ENCODE measurements at regions not wholly inside any gene's neighbourhood (a gene's known extent, or its start where the extent isn't known, plus 50 kb on each side); places are given as distances from the start of the nearest gene placed in this dataset.

GRCh38 chr5:114949756-114950155, 220.0 kb downstream of the TRIM36 start:
- Mint-ChIP-seq H3K27ac (no peak overlapping the region), H3K27me3 (ENCODE audit: low read depth) (no peaks in the 10 kb centered on the region), H3K4me3 (no peak overlapping the region), H3K4me1 (no peaks in the 10 kb centered on the region), H3K9me3 (peaks cover 3% of the 10 kb centered on the region), H3K36me3 (ENCODE audit: low read depth) (no peaks in the 10 kb centered on the region)
- TF ChIP-seq, protein P1, sequence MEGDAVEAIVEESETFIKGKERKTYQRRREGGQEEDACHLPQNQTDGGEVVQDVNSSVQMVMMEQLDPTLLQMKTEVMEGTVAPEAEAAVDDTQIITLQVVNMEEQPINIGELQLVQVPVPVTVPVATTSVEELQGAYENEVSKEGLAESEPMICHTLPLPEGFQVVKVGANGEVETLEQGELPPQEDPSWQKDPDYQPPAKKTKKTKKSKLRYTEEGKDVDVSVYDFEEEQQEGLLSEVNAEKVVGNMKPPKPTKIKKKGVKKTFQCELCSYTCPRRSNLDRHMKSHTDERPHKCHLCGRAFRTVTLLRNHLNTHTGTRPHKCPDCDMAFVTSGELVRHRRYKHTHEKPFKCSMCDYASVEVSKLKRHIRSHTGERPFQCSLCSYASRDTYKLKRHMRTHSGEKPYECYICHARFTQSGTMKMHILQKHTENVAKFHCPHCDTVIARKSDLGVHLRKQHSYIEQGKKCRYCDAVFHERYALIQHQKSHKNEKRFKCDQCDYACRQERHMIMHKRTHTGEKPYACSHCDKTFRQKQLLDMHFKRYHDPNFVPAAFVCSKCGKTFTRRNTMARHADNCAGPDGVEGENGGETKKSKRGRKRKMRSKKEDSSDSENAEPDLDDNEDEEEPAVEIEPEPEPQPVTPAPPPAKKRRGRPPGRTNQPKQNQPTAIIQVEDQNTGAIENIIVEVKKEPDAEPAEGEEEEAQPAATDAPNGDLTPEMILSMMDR (IDR thresholded peaks at IDR 0.05; ENCODE audit: unreplicated experiment in 3 of 3): no peak

DNA sequence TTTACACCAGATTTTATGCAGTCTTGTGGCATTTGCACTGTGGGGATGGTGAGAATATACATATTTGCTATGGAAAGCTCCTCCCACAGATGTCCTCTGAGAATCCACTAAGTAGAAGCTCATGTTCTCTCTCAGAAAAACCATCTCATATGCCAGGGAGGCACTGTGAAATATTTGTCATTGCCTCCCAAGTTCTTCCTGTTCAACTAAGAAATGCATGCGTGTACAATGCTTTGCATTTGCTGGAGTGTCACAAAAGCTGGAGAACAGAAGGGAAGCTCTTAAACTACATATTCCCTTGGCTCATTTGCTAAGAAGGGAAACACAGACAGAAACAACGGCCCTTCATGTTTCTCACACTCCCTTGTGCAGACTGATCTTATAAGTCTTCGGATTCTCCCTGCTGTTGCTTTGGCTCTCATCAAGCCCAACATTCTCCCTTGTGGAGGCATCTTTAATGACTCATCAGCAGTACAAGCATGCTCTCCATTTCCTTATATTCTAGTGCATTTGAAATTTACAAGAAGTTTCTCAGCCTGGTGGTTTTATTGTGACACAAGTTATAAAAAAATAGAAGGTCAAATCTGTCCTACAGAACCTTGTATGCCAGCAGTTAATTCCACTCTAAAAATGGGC, 220.6 kb downstream of the TRIM36 start:
- H3K4me1 Mint-ChIP-seq: no peaks in the 10 kb centered on the region
- no peak overlapping the region for H3K27ac Mint-ChIP-seq
- no peaks in the 10 kb centered on the region for H3K9me3 Mint-ChIP-seq
- TF ChIP-seq, protein P1 (IDR thresholded peaks at IDR 0.05; ENCODE audit: unreplicated experiment in 3 of 3): no peak
- H3K4me3 Mint-ChIP-seq: no peak overlapping the region
- H3K27me3 Mint-ChIP-seq (ENCODE audit: low read depth): no peaks in the 10 kb centered on the region
- no peaks in the 10 kb centered on the region for H3K36me3 Mint-ChIP-seq (ENCODE audit: low read depth)

DNA sequence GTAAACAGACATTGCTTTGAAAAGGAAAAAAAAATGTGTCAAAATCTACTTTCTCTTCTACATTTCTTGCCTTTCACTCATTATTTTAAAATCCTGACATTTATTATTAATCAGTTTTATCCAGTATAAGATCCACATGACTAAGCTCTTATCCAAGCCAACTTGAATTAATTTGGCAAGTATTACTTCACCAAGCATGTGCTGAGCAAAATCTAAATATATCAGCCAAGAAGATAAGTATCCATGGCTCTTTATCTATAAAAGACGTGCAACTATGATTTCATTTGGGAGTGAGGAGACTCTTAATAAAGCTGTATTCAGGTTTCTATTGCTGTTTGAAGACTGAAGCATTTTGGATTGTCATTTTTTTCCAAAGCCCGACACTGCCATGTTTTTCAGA, 221.3 kb downstream of the TRIM36 start:
- Mint-ChIP-seq H3K36me3 (ENCODE audit: low read depth) (no peaks in the 10 kb centered on the region), H3K4me3 (no peak overlapping the region), H3K9me3 (peaks cover 2% of the 10 kb centered on the region), H3K4me1 (no peaks in the 10 kb centered on the region), H3K27me3 (ENCODE audit: low read depth) (no peaks in the 10 kb centered on the region), H3K27ac (no peak overlapping the region)
- TF ChIP-seq, protein P1 (IDR thresholded peaks at IDR 0.05; ENCODE audit: unreplicated experiment in 3 of 3): no peak

GRCh38 chr5:114940709-114941108, 229.0 kb downstream of the TRIM36 start:
- no peaks in the 10 kb centered on the region for H3K4me1 Mint-ChIP-seq
- H3K4me3 Mint-ChIP-seq: no peak overlapping the region
- H3K27ac Mint-ChIP-seq: no peak overlapping the region
- peaks cover 50% of the 10 kb centered on the region for H3K9me3 Mint-ChIP-seq
- TF ChIP-seq, protein P1 (IDR thresholded peaks at IDR 0.05; ENCODE audit: unreplicated experiment in 3 of 3): no peak
- H3K36me3 Mint-ChIP-seq (ENCODE audit: low read depth): no peaks in the 10 kb centered on the region
- H3K27me3 Mint-ChIP-seq (ENCODE audit: low read depth): no peaks in the 10 kb centered on the region

GRCh38 chr5:114935490-114935889, 234.2 kb downstream of the TRIM36 start:
- TF ChIP-seq, protein P1 (IDR thresholded peaks at IDR 0.05; ENCODE audit: unreplicated experiment in 3 of 3): no peak
- H3K9me3 Mint-ChIP-seq: peaks cover 28% of the 10 kb centered on the region
- no peaks in the 10 kb centered on the region for H3K36me3 Mint-ChIP-seq (ENCODE audit: low read depth)
- H3K4me1 Mint-ChIP-seq: no peaks in the 10 kb centered on the region
- no peaks in the 10 kb centered on the region for H3K27me3 Mint-ChIP-seq (ENCODE audit: low read depth)
- H3K4me3 Mint-ChIP-seq: no peak overlapping the region
- H3K27ac Mint-ChIP-seq: no peak overlapping the region
